NCI-H526 (cell line): ENCODE measurements at regions not wholly inside any gene's neighbourhood (a gene's known extent, or its start where the extent isn't known, plus 50 kb on each side); places are given as distances from the start of the nearest gene placed in this dataset.

ENCODE experiments used
- DNase-seq, 2 experiments: peaks; one replicate each; lab custom pipeline; 2025; lab: John Stamatoyannopoulos, UW

- no peak for DNase-seq
These were observed 373.7 kb downstream of the METTL15 start for GRCh38 chr11:28481616-28482480.

GRCh38 chr11:28480406-28480805 is 372.2 kb downstream of the METTL15 start:
- DNase-seq, result no peak

GRCh38 chr11:28476864-28477263 is 368.7 kb downstream of the METTL15 start:
- no peak for DNase-seq

- no peak for DNase-seq
These were observed 367.9 kb downstream of the METTL15 start for GRCh38 chr11:28476049-28476448.

- DNase-seq, result no peak
These were observed 364.7 kb downstream of the METTL15 start for GRCh38 chr11:28472904-28473303.

- no peak for DNase-seq
These were observed 363.3 kb downstream of the METTL15 start for GRCh38 chr11:28471537-28471936.

- no peak for DNase-seq
These were observed 362.0 kb downstream of the METTL15 start for GRCh38 chr11:28470180-28470579.

- DNase-seq, result no peak
These were observed 358.3 kb downstream of the METTL15 start for GRCh38 chr11:28466506-28466905.

GRCh38 chr11:28464252-28464867 is 356.2 kb downstream of the METTL15 start:
- no peak for DNase-seq

GRCh38 chr11:28463826-28464225 is 355.6 kb downstream of the METTL15 start:
- no peak for DNase-seq

- no peak for DNase-seq
These were observed 353.7 kb downstream of the METTL15 start for GRCh38 chr11:28461846-28462245.

- no peak for DNase-seq
These were observed 353.1 kb downstream of the METTL15 start for GRCh38 chr11:28461338-28461737.

GRCh38 chr11:28460348-28460747 is 352.2 kb downstream of the METTL15 start:
- no peak for DNase-seq

GRCh38 chr11:28459912-28460311 is 351.7 kb downstream of the METTL15 start:
- no peak for DNase-seq

- DNase-seq, result no peak
These were observed 349.4 kb downstream of the METTL15 start for GRCh38 chr11:28457481-28458065.

GRCh38 chr11:28448186-28448585 is 340.0 kb downstream of the METTL15 start:
- DNase-seq, result no peak

GRCh38 chr11:28447226-28447625 is 339.0 kb downstream of the METTL15 start:
- no peak for DNase-seq

- no peak for DNase-seq
These were observed 333.9 kb downstream of the METTL15 start for GRCh38 chr11:28442131-28442530.

GRCh38 chr11:28439403-28439802 is 331.2 kb downstream of the METTL15 start:
- DNase-seq, result no peak

- DNase-seq, result no peak
These were observed 311.9 kb downstream of the METTL15 start for GRCh38 chr11:28420099-28420498.

GRCh38 chr11:28417601-28418323 is 309.6 kb downstream of the METTL15 start:
- no peak for DNase-seq

GRCh38 chr11:28412029-28412428 is 303.8 kb downstream of the METTL15 start:
- no peak for DNase-seq
